ENCODE measurements at regions not wholly inside any gene's neighbourhood (a gene's known extent, or its start where the extent isn't known, plus 50 kb on each side); places are given as distances from the start of the nearest gene placed in this dataset.
"Not testable (repeated sequence)": the region's sequence is repeated elsewhere in the genome, so short reads cannot be mapped to it uniquely, and the experiment has no call there.

- DNase-seq (ENCODE audit: low read depth) = not testable (repeated sequence)
Observed at GRCh38 chr5:100379254-100379858, 155.8 kb upstream of the FAM174A start.

GRCh38 chr5:100364757-100365478 lies 170.3 kb upstream of the FAM174A start:
- not testable (repeated sequence) for DNase-seq (ENCODE audit: low read depth)

- not testable (repeated sequence) for DNase-seq (ENCODE audit: low read depth)
Observed at GRCh38 chr5:100364343-100364742, 170.8 kb upstream of the FAM174A start.

GRCh38 chr5:100359998-100360397 lies 175.2 kb upstream of the FAM174A start:
- DNase-seq (ENCODE audit: low read depth) = not testable (repeated sequence)

GRCh38 chr5:100346269-100346668 lies 188.9 kb upstream of the FAM174A start:
- not testable (repeated sequence) for DNase-seq (ENCODE audit: low read depth)

GRCh38 chr5:100341485-100341884 lies 193.7 kb upstream of the FAM174A start:
- DNase-seq (ENCODE audit: low read depth) = not testable (repeated sequence)

- no peak for DNase-seq (ENCODE audit: low read depth)
Observed at GRCh38 chr5:100322483-100322882, 212.7 kb upstream of the FAM174A start.

GRCh38 chr5:100319885-100320284 lies 215.3 kb upstream of the FAM174A start:
- no peak for DNase-seq (ENCODE audit: low read depth)

- DNase-seq (ENCODE audit: low read depth) = no peak
Observed at GRCh38 chr5:100313657-100314056, 221.5 kb upstream of the FAM174A start.

GRCh38 chr5:100311806-100312205 lies 223.4 kb upstream of the FAM174A start:
- no peak for DNase-seq (ENCODE audit: low read depth)

- DNase-seq (ENCODE audit: low read depth) = no peak
Observed at GRCh38 chr5:100306000-100306399, 229.2 kb upstream of the FAM174A start.

GRCh38 chr5:100303216-100303615 lies 232.0 kb upstream of the FAM174A start:
- no peak for DNase-seq (ENCODE audit: low read depth)

GRCh38 chr5:100299261-100299660 lies 235.9 kb upstream of the FAM174A start:
- DNase-seq (ENCODE audit: low read depth) = no peak

GRCh38 chr5:100276071-100276470 lies 259.1 kb upstream of the FAM174A start:
- DNase-seq (ENCODE audit: low read depth) = no peak

- DNase-seq (ENCODE audit: low read depth) = no peak
Observed at GRCh38 chr5:100275631-100276030, 259.5 kb upstream of the FAM174A start.

GRCh38 chr5:100273846-100274580 lies 261.2 kb upstream of the FAM174A start:
- no peak for DNase-seq (ENCODE audit: low read depth)

- no peak for DNase-seq (ENCODE audit: low read depth)
Observed at GRCh38 chr5:100270023-100270771, 265.0 kb upstream of the FAM174A start.

GRCh38 chr5:100260968-100261367 lies 274.2 kb upstream of the FAM174A start:
- DNase-seq (ENCODE audit: low read depth) = no peak

- DNase-seq (ENCODE audit: low read depth) = no peak
Observed at GRCh38 chr5:100252944-100253343, 282.2 kb upstream of the FAM174A start.

- no peak for DNase-seq (ENCODE audit: low read depth)
Observed at GRCh38 chr5:100252037-100252436, 283.1 kb upstream of the FAM174A start.

- DNase-seq (ENCODE audit: low read depth) = no peak
Observed at GRCh38 chr5:100249884-100250269, 285.3 kb upstream of the FAM174A start.

- DNase-seq (ENCODE audit: low read depth) = no peak
Observed at GRCh38 chr5:100249211-100249883, 285.8 kb upstream of the FAM174A start.

Data from fibroblast of gingiva (primary cell).